K562 (cell line): ENCODE measurements at regions not wholly inside any gene's neighbourhood (a gene's known extent, or its start where the extent isn't known, plus 50 kb on each side); places are given as distances from the start of the nearest gene placed in this dataset.

ENCODE experiments used
- CHD2 ChIP-seq: IDR thresholded peaks from 2 replicates; pipeline ENCODE4 v1.6.1; 2011; ENCODE audit warnings: low read depth, low read length
- KDM4B ChIP-seq, 2 experiments: fragments of 450-650 bp in 1 of 2; sonication (generic) in 1 of 2; IDR thresholded peaks; 2 replicates each; pipeline ENCODE4 v1.6.1; 2016 to 2017; ENCODE audit warnings: borderline replicate concordance in 2 of 2, antibody characterized with exemption in 1 of 2, low read depth in 1 of 2, mild to moderate bottlenecking in 1 of 2
- MGA ChIP-seq: fragments of 450-650 bp; IDR thresholded peaks from 2 replicates; pipeline ENCODE4 v1.6.1; 2016; ENCODE audit warnings: mild to moderate bottlenecking, moderate library complexity
- NCOA6 ChIP-seq: fragments of 450-650 bp; IDR thresholded peaks from 2 replicates; pipeline ENCODE4 v1.6.1; 2017; ENCODE audit warnings: mild to moderate bottlenecking
- RBM39 ChIP-seq: fragments of 200-400 bp; formaldehyde crosslinking; optimal IDR thresholded peaks from 2 replicates; pipeline ENCODE3; 2018; ENCODE audit warnings: low read depth, low read length
- REST ChIP-seq, 2 experiments: fragments of 450-650 bp; formaldehyde crosslinking in 1 of 2; IDR thresholded peaks; 2 replicates each; pipeline versions ENCODE4 v1.4.0 to v1.6.1; 2014 to 2020; ENCODE audit warnings: mild to moderate bottlenecking in 2 of 2, borderline replicate concordance in 1 of 2, low read depth in 1 of 2
- RHOXF2B ChIP-seq: fragments of 250-450 bp; sonication (Bioruptor Pico); conservative IDR thresholded peaks from 2 replicates; pipeline ENCODE4 v1.5.1; 2021
- THRAP3 ChIP-seq: fragments of 450-650 bp; IDR thresholded peaks from 2 replicates; pipeline ENCODE4 v1.6.1; 2016; ENCODE audit warnings: mild to moderate bottlenecking, inconsistent platforms, borderline replicate concordance

GRCh38 chr6:137707590-137708360, 159.3 kb upstream of the TNFAIP3 start (continued):
- TF ChIP-seq MGA (peak; percentile 59), RHOXF2B (CRISPR knock-in tag) (no peak), REST (IDR thresholded peaks at IDR 0.05; ENCODE audit: borderline replicate concordance) (peak; percentile 92), REST (CRISPR knock-in tag; IDR thresholded peaks at IDR 0.05; ENCODE audit: low read depth) (no peak), KDM4B (IDR thresholded peaks at IDR 0.05; ENCODE audit: borderline replicate concordance in 2 of 2, low read depth in 1 of 2) (no peak), NCOA6 (no peak), CHD2 (no peak), RBM39 (no peak), THRAP3 (no peak)
